Stimulated activated CD8-positive, alpha-beta memory T cell treated with anti-CD3 and anti-CD28 coated beads, Interleukin-15, amount 100 ng/mL, for 4 hours (primary cell): ENCODE measurements at regions not wholly inside any gene's neighbourhood (a gene's known extent, or its start where the extent isn't known, plus 50 kb on each side); places are given as distances from the start of the nearest gene placed in this dataset.
"Not testable (repeated sequence)": the region's sequence is repeated elsewhere in the genome, so short reads cannot be mapped to it uniquely, and the experiment has no call there.

Experiments used
- DNase-seq, 2 donors: peaks; one replicate each; pipeline ENCODE4 v3.0.0-alpha.2; 2020; ENCODE audit warnings: low read depth in 2 of 2

- DNase-seq, result no peak
These were observed 371.2 kb downstream of the SH2D1A start for GRCh38 chrX:124717537-124717936.

GRCh38 chrX:124719060-124719459 lies 372.7 kb downstream of the SH2D1A start:
- no peak for DNase-seq

- no peak for DNase-seq
These were observed 374.2 kb downstream of the SH2D1A start for GRCh38 chrX:124720532-124720931.

- no peak for DNase-seq
These were observed 379.1 kb downstream of the SH2D1A start for GRCh38 chrX:124725502-124725901.

- DNase-seq, result no peak
These were observed 379.9 kb downstream of the SH2D1A start for GRCh38 chrX:124726292-124726691.

GRCh38 chrX:124726881-124727280 lies 380.5 kb downstream of the SH2D1A start:
- no peak for DNase-seq

- peak; percentile 7 to 24 for DNase-seq
These were observed 390.3 kb downstream of the SH2D1A start for GRCh38 chrX:124736553-124737270.

- DNase-seq, result no peak
These were observed 391.4 kb downstream of the SH2D1A start for GRCh38 chrX:124737771-124738170.

GRCh38 chrX:124747295-124747694 lies 400.9 kb downstream of the SH2D1A start:
- DNase-seq, result no peak

- no peak for DNase-seq
These were observed 418.0 kb downstream of the SH2D1A start for GRCh38 chrX:124764354-124764753.

GRCh38 chrX:124769166-124769565 lies 422.8 kb downstream of the SH2D1A start:
- no peak for DNase-seq

GRCh38 chrX:124771292-124771691 lies 424.9 kb downstream of the SH2D1A start:
- DNase-seq, result no peak

GRCh38 chrX:124788253-124788652 lies 441.9 kb downstream of the SH2D1A start:
- DNase-seq, result not testable (repeated sequence)

GRCh38 chrX:124789874-124790273 lies 443.5 kb downstream of the SH2D1A start:
- not testable (repeated sequence) for DNase-seq

- no peak for DNase-seq
These were observed 445.2 kb downstream of the SH2D1A start for GRCh38 chrX:124791492-124792095.

- no peak for DNase-seq
These were observed 450.6 kb downstream of the SH2D1A start for GRCh38 chrX:124796989-124797388.

GRCh38 chrX:124804962-124805361 lies 458.6 kb downstream of the SH2D1A start:
- DNase-seq, result no peak

GRCh38 chrX:124805486-124805885 lies 459.1 kb downstream of the SH2D1A start:
- DNase-seq, result no peak

GRCh38 chrX:124814106-124814505 lies 467.7 kb downstream of the SH2D1A start:
- no peak for DNase-seq

- DNase-seq, result no peak
These were observed 471.7 kb downstream of the SH2D1A start for GRCh38 chrX:124818033-124818432.

GRCh38 chrX:124818764-124819163 lies 472.4 kb downstream of the SH2D1A start:
- no peak for DNase-seq

GRCh38 chrX:124820738-124821137 lies 474.4 kb downstream of the SH2D1A start:
- no peak for DNase-seq

GRCh38 chrX:124827258-124827845 lies 481.0 kb downstream of the SH2D1A start:
- DNase-seq, result no peak
